Stimulated activated CD8-positive, alpha-beta memory T cell treated with anti-CD3 and anti-CD28 coated beads, Interleukin-7, amount 100 ng/mL, for 48 hours (primary cell): ENCODE measurements at regions not wholly inside any gene's neighbourhood (a gene's known extent, or its start where the extent isn't known, plus 50 kb on each side); places are given as distances from the start of the nearest gene placed in this dataset.

Experiments used
- DNase-seq, 2 donors: peaks; one replicate each; pipeline ENCODE4 v3.0.0-alpha.2; 2020; ENCODE audit warnings: low read depth in 1 of 2; ENCODE audit errors: extremely low read depth in 1 of 2

DNA sequence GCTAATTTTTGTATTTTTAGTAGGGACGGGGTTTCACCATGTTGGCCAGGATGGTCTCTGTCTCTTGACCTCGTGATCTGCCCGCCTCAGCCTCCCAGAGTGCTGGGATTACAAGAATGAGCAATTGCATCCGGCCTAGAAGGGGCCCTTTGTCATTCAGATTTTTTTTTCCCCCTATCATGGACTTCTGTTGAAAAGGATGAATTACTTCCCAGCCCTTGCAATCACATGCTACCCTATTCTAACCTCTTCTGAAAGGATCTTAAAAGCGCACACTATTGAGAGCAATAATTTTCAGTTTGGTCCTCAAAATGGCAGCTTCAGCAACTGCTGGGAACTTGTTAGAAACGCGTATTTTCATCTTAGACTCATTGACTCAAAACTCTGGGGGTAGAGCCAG lies 575.6 kb upstream of the KIRREL3 start:
- DNase-seq: no peak

DNA sequence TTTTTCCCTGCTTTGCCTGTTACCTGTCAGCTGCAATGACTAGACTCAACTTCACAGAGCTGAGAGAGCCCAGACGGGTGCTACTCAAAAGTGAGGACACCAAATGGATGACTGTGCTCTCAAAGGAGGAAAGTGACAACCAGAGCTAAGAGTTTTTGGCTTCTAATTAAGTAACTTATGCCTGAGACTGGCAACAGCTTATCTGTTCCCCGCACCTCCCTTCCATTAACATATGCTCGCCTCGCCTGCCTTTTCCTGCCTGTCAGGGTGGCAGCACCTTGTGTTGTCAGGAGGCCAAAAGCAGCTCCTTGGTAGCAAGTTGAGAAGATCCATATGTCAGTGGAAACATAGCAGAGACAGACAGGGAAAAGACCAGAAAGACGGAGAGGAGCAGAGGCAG lies 573.9 kb upstream of the KIRREL3 start:
- no peak for DNase-seq

DNA sequence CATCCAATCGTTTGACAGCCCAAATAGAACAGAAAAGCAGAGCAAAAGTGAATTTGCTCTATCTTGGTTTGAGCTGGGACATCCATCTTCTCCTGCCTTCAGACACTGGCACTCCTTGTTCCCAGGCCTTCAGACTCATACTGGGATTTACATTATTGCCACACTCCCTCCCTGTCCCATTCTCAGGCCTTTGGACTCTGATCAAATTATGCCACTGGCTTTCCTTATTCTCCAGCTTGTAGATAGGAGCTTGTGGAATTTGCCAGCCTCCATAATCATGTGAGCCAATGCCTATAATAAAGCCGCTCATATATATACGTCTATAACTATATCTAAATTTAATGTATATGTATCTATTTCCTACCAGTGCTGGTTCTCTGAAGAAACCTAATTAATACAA lies 568.3 kb upstream of the KIRREL3 start:
- no peak for DNase-seq

- DNase-seq: no peak
Observed at GRCh38 chr11:127567237-127567932, 566.8 kb upstream of the KIRREL3 start.

- DNase-seq: no peak
Observed at GRCh38 chr11:127564810-127565209, 564.2 kb upstream of the KIRREL3 start.

DNA sequence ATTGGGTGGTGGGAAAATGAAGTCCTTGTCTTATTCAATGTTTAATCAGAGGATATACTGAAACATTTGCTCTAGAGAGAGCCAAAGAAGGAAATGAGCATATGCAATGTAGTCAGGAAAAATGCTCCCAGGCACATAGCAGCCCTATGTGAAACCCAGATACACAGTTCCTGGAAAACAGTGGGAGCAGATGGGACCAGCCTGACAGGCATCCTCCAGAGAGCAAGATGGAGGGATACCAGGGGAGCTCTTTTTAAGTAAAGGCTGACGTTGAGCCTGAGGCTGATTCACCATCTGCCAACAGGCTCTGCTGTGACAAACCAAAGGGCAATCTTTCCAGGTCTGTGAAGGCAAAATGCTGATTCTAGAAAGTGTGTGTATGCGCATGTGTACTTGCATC lies 559.4 kb upstream of the KIRREL3 start:
- no peak for DNase-seq

DNA sequence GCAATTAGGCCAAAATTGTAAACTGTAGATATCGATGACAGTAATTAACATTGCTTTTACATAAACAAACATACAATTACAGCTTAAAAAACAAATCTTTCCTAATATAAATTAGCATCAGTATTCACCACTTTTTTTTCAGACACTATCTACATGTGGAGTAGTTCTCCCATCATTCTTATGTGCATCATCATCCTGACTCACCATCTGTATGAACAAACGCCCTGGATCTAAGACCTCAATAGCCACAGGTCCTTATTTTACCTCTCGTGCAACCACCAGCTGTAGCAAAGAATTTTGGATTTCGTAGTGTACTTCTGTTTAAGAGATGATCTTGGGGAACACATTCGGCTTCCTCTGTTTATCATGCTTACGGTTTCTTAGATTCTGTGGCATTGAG lies 551.9 kb upstream of the KIRREL3 start:
- no peak for DNase-seq

GRCh38 chr11:127531167-127531566 lies 530.6 kb upstream of the KIRREL3 start:
- DNase-seq: no peak

GRCh38 chr11:127528297-127528696 lies 527.7 kb upstream of the KIRREL3 start:
- no peak for DNase-seq

GRCh38 chr11:127524618-127525017 lies 524.0 kb upstream of the KIRREL3 start:
- DNase-seq: no peak

DNA sequence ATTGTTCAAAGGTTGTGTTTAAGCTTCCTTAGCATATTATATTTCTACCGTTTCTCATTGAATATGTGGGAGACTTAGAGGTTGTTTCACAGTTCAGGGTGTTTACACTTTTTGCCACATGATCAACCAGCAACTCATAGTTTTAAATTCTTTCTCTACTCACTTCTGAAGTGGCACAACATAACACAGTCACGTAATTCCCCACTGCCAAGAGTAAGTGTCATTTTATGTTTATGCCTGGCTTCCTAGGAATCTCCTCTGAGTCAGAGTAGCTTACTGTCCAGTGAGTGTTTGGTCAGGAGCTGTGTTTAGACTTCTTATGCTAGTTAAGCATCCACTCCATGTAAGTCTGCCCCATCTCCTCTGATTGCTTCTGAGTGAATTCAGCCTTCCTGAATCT lies 520.8 kb upstream of the KIRREL3 start:
- DNase-seq: no peak

- no peak for DNase-seq
Observed at GRCh38 chr11:127507851-127508250, 507.3 kb upstream of the KIRREL3 start.

DNA sequence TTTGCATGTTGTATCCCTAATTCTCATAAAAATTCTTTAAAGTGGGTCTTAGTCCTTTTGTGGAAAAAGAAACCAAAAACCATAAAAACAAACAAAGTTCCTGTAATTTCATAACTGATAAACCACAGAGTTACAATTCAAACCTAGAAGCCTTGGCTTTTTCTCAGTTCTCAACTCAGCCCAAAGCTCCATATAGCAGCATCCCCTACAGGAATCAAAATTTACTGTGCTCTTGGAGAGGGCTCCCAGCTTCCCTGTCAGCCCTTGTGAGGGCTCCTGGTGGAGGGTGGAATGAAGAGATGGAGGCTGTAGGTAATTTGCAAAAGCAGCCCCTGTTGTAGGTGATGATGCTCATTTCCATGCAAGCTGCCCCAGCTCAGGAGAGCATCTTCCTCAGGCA lies 506.1 kb upstream of the KIRREL3 start:
- DNase-seq: no peak

DNA sequence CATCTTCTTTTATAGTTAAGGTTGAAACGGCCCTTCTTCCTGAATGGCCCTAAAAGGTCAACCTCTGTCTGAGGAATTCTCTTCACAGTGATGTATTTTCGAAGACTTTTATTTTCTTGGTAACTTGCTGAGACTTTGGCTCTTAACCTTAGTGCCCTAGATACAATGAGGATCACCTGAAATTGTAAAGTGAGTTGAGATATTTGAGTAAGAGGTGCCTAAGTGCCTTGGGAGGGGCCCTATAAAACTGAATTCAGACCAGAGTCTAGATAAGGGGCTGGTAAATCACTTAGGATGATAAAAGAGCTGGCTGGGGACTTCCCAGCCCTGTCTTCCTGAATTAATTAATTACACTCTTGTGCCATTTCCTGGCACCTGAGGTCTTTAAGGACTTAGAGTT lies 505.6 kb upstream of the KIRREL3 start:
- no peak for DNase-seq

DNA sequence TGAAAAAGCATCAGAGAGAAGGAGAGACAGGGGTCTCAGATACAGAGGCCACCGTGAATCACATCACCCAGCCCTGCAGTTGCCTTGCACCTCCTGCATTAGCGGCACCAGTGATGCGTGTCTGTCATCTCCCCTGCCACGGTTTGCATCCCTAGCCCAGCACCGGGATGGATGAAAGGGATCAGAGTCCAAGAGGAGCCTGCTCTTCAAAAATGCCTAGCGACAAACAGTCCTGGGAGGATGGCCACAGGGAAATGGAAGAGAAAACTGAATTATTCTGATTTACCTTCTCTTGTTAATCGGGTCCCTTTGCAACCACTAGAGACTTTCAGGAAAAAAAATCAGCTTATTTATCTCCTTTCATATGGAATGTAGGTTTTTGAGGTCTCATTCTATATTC lies 495.6 kb upstream of the KIRREL3 start:
- DNase-seq: no peak

DNA sequence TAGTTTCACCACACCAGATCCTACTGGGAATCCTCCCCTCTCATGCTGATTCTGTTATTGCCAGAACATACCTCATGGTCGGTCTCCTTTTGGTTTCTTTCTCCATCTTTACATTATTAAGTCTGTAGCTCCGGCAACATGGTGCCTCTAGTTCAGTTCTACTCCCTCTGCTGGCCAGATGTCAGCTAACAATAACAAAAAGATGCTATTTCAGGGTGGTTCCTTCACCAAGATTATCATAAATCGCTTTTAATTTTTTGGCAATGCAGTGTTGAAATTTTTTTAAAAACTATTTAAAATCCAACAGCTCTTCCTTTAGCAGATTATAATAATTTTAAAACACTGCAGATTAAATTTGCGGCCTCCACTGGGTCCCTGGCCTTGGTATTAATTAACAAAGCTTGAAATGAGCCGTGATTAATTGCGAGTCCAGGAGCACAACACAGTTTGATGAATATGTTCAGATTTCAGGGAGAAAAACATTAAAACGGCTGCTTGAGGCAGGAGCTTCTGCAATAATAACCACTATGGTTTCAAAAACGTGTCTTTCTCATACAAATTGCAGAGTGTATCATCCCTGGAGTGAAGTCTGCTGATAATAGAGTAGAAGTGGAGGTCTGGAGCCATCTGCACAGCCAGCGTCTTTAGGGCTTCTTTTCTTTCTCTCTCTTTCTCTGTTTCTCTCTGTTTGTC lies 492.9 kb upstream of the KIRREL3 start:
- no peak for DNase-seq

GRCh38 chr11:127492029-127492428 lies 491.5 kb upstream of the KIRREL3 start:
- DNase-seq: no peak

DNA sequence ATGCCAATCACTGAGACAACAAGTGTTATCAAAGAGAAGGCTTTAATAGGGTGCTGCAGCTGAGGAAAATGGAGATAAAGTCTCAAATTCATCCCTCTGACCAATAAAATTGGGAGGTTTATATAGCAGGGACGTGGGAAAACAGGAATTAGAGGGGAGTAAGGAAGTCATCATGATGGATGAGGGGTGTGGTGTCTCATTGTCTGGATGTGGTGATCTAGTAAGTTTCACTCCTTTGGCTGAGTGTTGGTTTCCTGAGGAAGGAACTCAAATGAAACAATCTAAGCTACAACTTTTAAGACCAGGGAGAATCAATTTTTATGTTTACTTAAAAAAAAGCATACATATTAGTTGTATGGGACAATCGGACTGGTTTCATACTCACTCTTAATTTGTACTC lies 491.0 kb upstream of the KIRREL3 start:
- DNase-seq: no peak

DNA sequence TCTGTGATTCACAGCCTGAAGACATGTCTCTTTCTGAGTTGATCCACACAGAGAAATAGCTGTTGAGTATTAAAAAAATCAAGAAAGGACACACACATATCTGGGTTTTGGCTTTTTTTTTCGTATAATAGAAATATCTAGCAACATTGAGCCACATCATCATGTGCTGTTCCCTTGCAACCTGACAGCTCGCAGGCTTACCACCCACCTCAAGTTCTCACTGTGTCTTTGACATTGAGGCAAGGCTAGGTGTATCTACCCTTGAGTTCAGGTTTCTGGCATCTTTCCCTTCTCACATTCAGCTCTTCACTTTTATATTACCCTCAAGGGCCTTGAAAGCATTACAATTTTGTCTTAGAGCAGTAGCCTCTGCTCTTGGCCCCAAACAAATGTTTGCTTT lies 490.3 kb upstream of the KIRREL3 start:
- DNase-seq: no peak

- DNase-seq: no peak
Observed at GRCh38 chr11:127485541-127485940, 485.0 kb upstream of the KIRREL3 start.

DNA sequence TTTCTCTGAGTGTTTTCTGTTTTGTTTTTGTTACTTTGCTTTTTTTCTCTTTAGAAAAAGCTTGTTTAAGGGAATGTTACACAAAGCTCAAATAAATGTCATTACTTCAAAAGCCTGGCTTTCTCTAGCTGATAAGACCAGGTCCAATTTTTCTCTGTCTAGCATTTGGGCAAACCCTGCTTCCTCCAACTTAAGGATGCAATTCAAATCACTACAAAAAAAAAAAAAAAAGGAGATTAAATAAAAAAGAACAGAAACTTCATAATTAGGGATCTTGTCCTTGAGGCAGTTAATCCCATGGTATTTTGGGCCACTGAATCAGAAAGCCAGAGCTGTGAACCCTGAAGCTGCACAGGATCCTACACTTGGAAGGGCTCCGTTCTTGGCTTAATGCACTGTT lies 480.8 kb upstream of the KIRREL3 start:
- no peak for DNase-seq

- DNase-seq: no peak
Observed at GRCh38 chr11:127478826-127479225, 478.3 kb upstream of the KIRREL3 start.

- no peak for DNase-seq
Observed at GRCh38 chr11:127474766-127475165, 474.2 kb upstream of the KIRREL3 start.
